Tongue (tissue), 1 donor: ENCODE measurements at regions not wholly inside any gene's neighbourhood (a gene's known extent, or its start where the extent isn't known, plus 50 kb on each side); places are given as distances from the start of the nearest gene placed in this dataset.

Source experiments
- DNase-seq: peaks from one replicate; pipeline ENCODE4 v3.0.0-alpha.2; 2015

- no peak for DNase-seq
Observed at GRCh38 chr5:2433086-2433485, 318.4 kb downstream of the IRX2 start.

- DNase-seq = no peak
Observed at GRCh38 chr5:2432076-2432920, 319.2 kb downstream of the IRX2 start.

- no peak for DNase-seq
Observed at GRCh38 chr5:2430606-2431005, 320.9 kb downstream of the IRX2 start.

- DNase-seq = no peak
Observed at GRCh38 chr5:2427983-2428382, 323.5 kb downstream of the IRX2 start.

- no peak for DNase-seq
Observed at GRCh38 chr5:2423634-2424033, 327.8 kb downstream of the IRX2 start.

GRCh38 chr5:2417301-2417700, 334.2 kb downstream of the IRX2 start:
- no peak for DNase-seq

GRCh38 chr5:2415678-2416077, 335.8 kb downstream of the IRX2 start:
- DNase-seq = no peak

- DNase-seq = no peak
Observed at GRCh38 chr5:2410451-2410850, 341.0 kb downstream of the IRX2 start.

- DNase-seq = no peak
Observed at GRCh38 chr5:2403296-2403695, 348.2 kb downstream of the IRX2 start.

GRCh38 chr5:2399804-2400203, 351.7 kb downstream of the IRX2 start:
- DNase-seq = no peak

- DNase-seq = peak; percentile 54
Observed at GRCh38 chr5:2399096-2399495, 352.4 kb downstream of the IRX2 start.

- no peak for DNase-seq
Observed at GRCh38 chr5:2393556-2393955, 357.9 kb downstream of the IRX2 start.

GRCh38 chr5:2391566-2391965, 359.9 kb downstream of the IRX2 start:
- no peak for DNase-seq

- no peak for DNase-seq
Observed at GRCh38 chr5:2391021-2391420, 360.5 kb downstream of the IRX2 start.

- no peak for DNase-seq
Observed at GRCh38 chr5:2388571-2388970, 362.9 kb downstream of the IRX2 start.

GRCh38 chr5:2387634-2388325, 363.7 kb downstream of the IRX2 start:
- peak; percentile 40 for DNase-seq

GRCh38 chr5:2387250-2387633, 364.2 kb downstream of the IRX2 start:
- DNase-seq = peak; percentile 29

GRCh38 chr5:2385818-2386217, 365.7 kb downstream of the IRX2 start:
- DNase-seq = no peak

GRCh38 chr5:2383698-2384065, 367.8 kb downstream of the IRX2 start:
- DNase-seq = no peak

GRCh38 chr5:2382776-2383697, 368.4 kb downstream of the IRX2 start:
- peak; percentile 9 for DNase-seq

GRCh38 chr5:2381861-2382260, 369.6 kb downstream of the IRX2 start:
- DNase-seq = no peak

GRCh38 chr5:2381070-2381469, 370.4 kb downstream of the IRX2 start:
- DNase-seq = no peak

- no peak for DNase-seq
Observed at GRCh38 chr5:2378976-2379375, 372.5 kb downstream of the IRX2 start.
